Neutrophil (primary cell): ENCODE measurements at regions not wholly inside any gene's neighbourhood (a gene's known extent, or its start where the extent isn't known, plus 50 kb on each side); places are given as distances from the start of the nearest gene placed in this dataset.

Experiments
- H3K27ac ChIP-seq: fragments of 200-600 bp; sonication (generic); 2 replicates; pipeline ENCODE4 v1.5.1; 2016; ENCODE audit warnings: mild to moderate bottlenecking, moderate library complexity
- H3K27me3 ChIP-seq: fragments of 200-600 bp; sonication (generic); 2 replicates; pipeline ENCODE4 v1.6.0; 2016; ENCODE audit warnings: mild to moderate bottlenecking
- H3K36me3 ChIP-seq: fragments of 200-600 bp; sonication (generic); 2 replicates; pipeline ENCODE4 v1.5.1; 2017
- H3K4me1 ChIP-seq, 2 experiments: fragments of 200-600 bp in 1 of 2; sonication (generic) in 1 of 2; 1 replicate in 1 of 2; 2 replicates in 1 of 2; pipeline versions ENCODE4 v1.5.1 to v1.6.1; 2013 to 2016; ENCODE audit warnings: low read depth in 1 of 2, low read length in 1 of 2, mild to moderate bottlenecking in 1 of 2, moderate library complexity in 1 of 2; ENCODE audit not compliant: control insufficient read depth in 1 of 2, insufficient read depth in 1 of 2
- H3K4me3 ChIP-seq, 2 experiments: fragments of 200-600 bp in 1 of 2; sonication (generic) in 1 of 2; 1 replicate in 1 of 2; 2 replicates in 1 of 2; pipeline ENCODE4 v1.5.1; 2013 to 2016; ENCODE audit warnings: low read depth in 1 of 2, low read length in 1 of 2, mild to moderate bottlenecking in 1 of 2, moderate library complexity in 1 of 2
- H3K9me3 ChIP-seq: fragments of 200-600 bp; sonication (generic); 2 replicates; pipeline ENCODE4 v1.5.1; 2016
- TF ChIP-seq, protein P1 (sequence below): fragments of 200-600 bp; sonication (generic); IDR thresholded peaks from 2 replicates; pipeline ENCODE4 v1.5.1; 2016; ENCODE audit warnings: antibody characterized with exemption

DNA sequence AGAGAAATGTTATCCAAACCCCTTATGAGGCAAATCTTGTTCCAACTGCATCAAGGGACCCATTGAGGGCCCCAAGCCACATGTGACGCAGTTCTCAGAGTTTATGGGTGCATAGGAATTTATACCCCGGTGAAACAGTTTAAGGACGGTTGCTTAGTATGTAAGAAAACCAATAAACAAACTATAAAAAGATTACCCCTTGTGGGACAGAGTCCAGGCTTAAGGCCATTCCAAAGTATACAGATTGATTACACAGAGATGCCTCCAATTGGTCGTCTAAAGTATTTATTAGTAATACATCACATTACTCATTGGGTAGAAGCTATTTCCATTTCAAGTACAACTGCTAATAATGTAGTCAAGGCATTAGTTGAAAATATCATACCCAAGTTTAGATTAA lies 885.0 kb upstream of the MDGA2 start:
- H3K4me1 ChIP-seq, result no peaks in the 10 kb centered on the region
- H3K36me3 ChIP-seq, result no peaks in the 10 kb centered on the region
- no peak overlapping the region for H3K27ac ChIP-seq
- TF ChIP-seq, protein P1, sequence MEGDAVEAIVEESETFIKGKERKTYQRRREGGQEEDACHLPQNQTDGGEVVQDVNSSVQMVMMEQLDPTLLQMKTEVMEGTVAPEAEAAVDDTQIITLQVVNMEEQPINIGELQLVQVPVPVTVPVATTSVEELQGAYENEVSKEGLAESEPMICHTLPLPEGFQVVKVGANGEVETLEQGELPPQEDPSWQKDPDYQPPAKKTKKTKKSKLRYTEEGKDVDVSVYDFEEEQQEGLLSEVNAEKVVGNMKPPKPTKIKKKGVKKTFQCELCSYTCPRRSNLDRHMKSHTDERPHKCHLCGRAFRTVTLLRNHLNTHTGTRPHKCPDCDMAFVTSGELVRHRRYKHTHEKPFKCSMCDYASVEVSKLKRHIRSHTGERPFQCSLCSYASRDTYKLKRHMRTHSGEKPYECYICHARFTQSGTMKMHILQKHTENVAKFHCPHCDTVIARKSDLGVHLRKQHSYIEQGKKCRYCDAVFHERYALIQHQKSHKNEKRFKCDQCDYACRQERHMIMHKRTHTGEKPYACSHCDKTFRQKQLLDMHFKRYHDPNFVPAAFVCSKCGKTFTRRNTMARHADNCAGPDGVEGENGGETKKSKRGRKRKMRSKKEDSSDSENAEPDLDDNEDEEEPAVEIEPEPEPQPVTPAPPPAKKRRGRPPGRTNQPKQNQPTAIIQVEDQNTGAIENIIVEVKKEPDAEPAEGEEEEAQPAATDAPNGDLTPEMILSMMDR, result no peak
- no peak overlapping the region for H3K4me3 ChIP-seq
- H3K9me3 ChIP-seq, result no peaks in the 10 kb centered on the region
- H3K27me3 ChIP-seq, result no peaks in the 10 kb centered on the region

- no peaks in the 10 kb centered on the region for H3K36me3 ChIP-seq
- no peak overlapping the region for H3K27ac ChIP-seq
- TF ChIP-seq, protein P1, result no peak
- no peak overlapping the region for H3K4me3 ChIP-seq
- no peaks in the 10 kb centered on the region for H3K27me3 ChIP-seq
- no peaks in the 10 kb centered on the region for H3K9me3 ChIP-seq
- no peaks in the 10 kb centered on the region for H3K4me1 ChIP-seq
Measured at GRCh38 chr14:48553443-48553842, 878.0 kb upstream of the MDGA2 start.

DNA sequence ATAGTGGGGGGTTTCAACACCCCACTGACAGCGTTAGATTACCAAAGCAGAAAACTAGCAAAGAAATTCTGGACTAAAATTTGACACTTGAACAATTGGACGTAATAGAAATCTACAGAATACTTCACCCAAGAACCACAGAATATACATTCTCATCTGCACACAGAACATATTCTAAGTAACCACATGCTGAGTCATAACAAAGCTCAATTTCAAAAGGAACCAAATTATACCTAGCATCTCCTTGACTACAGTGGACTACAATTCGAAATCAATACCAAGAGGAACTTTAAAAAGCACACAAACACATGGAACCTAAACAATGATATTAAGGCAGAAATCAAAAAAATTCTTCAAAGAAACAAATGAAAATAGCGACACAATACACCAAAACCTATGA lies 871.6 kb upstream of the MDGA2 start:
- H3K9me3 ChIP-seq, result no peaks in the 10 kb centered on the region
- H3K4me1 ChIP-seq, result no peaks in the 10 kb centered on the region
- H3K27me3 ChIP-seq, result no peaks in the 10 kb centered on the region
- no peak overlapping the region for H3K4me3 ChIP-seq
- TF ChIP-seq, protein P1, result no peak
- H3K36me3 ChIP-seq, result no peaks in the 10 kb centered on the region
- H3K27ac ChIP-seq, result no peak overlapping the region

- TF ChIP-seq, protein P1, result no peak
- H3K4me1 ChIP-seq, result no peaks in the 10 kb centered on the region
- no peak overlapping the region for H3K27ac ChIP-seq
- no peaks in the 10 kb centered on the region for H3K27me3 ChIP-seq
- H3K36me3 ChIP-seq, result no peaks in the 10 kb centered on the region
- H3K9me3 ChIP-seq, result no peaks in the 10 kb centered on the region
- H3K4me3 ChIP-seq, result no peak overlapping the region
Measured at GRCh38 chr14:48537600-48537999, 862.2 kb upstream of the MDGA2 start.

GRCh38 chr14:48536318-48536717 lies 860.9 kb upstream of the MDGA2 start:
- TF ChIP-seq, protein P1, result no peak
- no peaks in the 10 kb centered on the region for H3K27me3 ChIP-seq
- H3K36me3 ChIP-seq, result no peaks in the 10 kb centered on the region
- H3K4me1 ChIP-seq, result no peaks in the 10 kb centered on the region
- H3K9me3 ChIP-seq, result no peaks in the 10 kb centered on the region
- H3K4me3 ChIP-seq, result no peak overlapping the region
- no peak overlapping the region for H3K27ac ChIP-seq

DNA sequence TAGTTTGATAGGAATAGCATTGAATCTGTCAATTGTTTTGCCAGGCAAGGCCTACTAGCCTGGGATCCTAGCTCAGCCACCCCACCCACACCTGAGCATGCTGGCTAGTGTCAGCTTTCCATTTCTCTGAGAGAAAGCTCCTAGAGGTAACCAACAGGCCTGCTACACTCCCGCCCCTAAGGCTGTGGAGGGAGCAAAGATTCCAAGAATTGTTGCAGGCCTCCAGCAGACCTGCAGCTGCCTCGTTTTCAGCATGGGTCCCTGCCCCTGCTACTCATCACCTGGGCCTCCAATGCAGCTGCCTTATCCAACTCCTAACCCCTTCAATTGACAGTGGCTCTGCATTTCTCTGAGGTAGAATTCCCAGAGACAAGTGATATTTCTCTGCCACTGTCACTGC lies 852.4 kb upstream of the MDGA2 start:
- Histone ChIP-seq H3K36me3 (no peaks in the 10 kb centered on the region), H3K4me3 (no peak overlapping the region), H3K4me1 (no peaks in the 10 kb centered on the region), H3K27ac (no peak overlapping the region), H3K27me3 (no peaks in the 10 kb centered on the region), H3K9me3 (no peaks in the 10 kb centered on the region)
- TF ChIP-seq, protein P1, result no peak
